Osteoblast (primary cell): ENCODE measurements at regions not wholly inside any gene's neighbourhood (a gene's known extent, or its start where the extent isn't known, plus 50 kb on each side); places are given as distances from the start of the nearest gene placed in this dataset.

ENCODE experiments used
- DNase-seq: peaks from one replicate; pipeline ENCODE4 v3.0.0; 2011; ENCODE audit warnings: low spot score, mixed read lengths; ENCODE audit not compliant: insufficient read length; ENCODE audit errors: missing footprints
- H2AFZ ChIP-seq: 2 replicates; pipeline ENCODE4 v1.6.0; 2011; ENCODE audit warnings: mild to moderate bottlenecking, low read length
- H3K27ac ChIP-seq: 2 replicates; pipeline ENCODE4 v1.5.1; 2011; ENCODE audit warnings: mild to moderate bottlenecking, low read depth, low read length, moderate library complexity
- H3K27me3 ChIP-seq: 2 replicates; pipeline ENCODE4 v1.6.0; 2012; ENCODE audit warnings: mild to moderate bottlenecking, control low read depth, inconsistent platforms, low read length, moderate library complexity; ENCODE audit not compliant: insufficient read depth
- H3K36me3 ChIP-seq: 2 replicates; pipeline ENCODE4 v1.5.1; 2011; ENCODE audit warnings: mild to moderate bottlenecking, low read length, control low read depth, moderate library complexity; ENCODE audit not compliant: insufficient read depth
- H3K4me1 ChIP-seq: 2 replicates; pipeline ENCODE4 v1.5.1; 2011; ENCODE audit warnings: mild to moderate bottlenecking, low read length, control low read depth, moderate library complexity; ENCODE audit not compliant: insufficient read depth
- H3K4me2 ChIP-seq: 2 replicates; pipeline ENCODE4 v1.6.0; 2011; ENCODE audit warnings: mild to moderate bottlenecking, low read length; ENCODE audit not compliant: insufficient read depth
- H3K4me3 ChIP-seq: fragments of 200-600 bp; sonication (generic); 3 replicates; pipeline ENCODE4 v1.5.1; 2012; ENCODE audit warnings: mild to moderate bottlenecking, low read length, inconsistent platforms; ENCODE audit not compliant: insufficient read depth
- H3K79me2 ChIP-seq: 2 replicates; pipeline ENCODE4 v1.6.0; 2012; ENCODE audit warnings: mild to moderate bottlenecking, low read length, control low read depth, inconsistent platforms; ENCODE audit not compliant: insufficient read depth
- H3K9me3 ChIP-seq: 2 replicates; pipeline ENCODE4 v1.5.1; 2011; ENCODE audit warnings: low read depth, low read length, control low read depth
- H4K20me1 ChIP-seq: 2 replicates; pipeline ENCODE4 v1.6.0; 2012; ENCODE audit warnings: mild to moderate bottlenecking, low read length, control low read depth; ENCODE audit not compliant: insufficient read depth
- TF ChIP-seq, protein P1 (sequence below): IDR thresholded peaks from 2 replicates; pipeline ENCODE4 v1.5.1; 2011; ENCODE audit warnings: mild to moderate bottlenecking, low read depth, low read length, moderate library complexity; ENCODE audit errors: extremely low read depth

DNA sequence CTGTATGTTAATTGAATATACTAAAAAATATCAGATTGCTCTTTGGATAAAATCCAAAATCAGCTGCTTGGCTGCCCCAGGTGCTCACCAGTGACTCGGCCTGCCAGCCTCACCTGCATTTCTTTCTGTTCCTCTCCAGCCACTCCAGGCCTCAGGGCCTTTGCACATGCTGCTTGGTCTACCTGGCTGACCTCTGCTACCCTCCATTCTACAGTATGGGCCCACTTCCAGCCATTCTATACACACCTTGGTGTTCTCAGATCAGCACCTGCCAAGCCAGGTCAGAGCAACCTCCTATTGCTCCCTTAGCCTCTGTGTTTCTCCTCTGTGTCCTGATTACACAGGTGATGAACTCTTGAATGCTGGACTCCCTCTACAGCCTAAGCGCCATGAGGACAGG, 106.6 kb upstream of the TWIST2 start:
- H3K27me3 ChIP-seq = peaks cover 17% of the 10 kb centered on the region
- no peaks in the 10 kb centered on the region for H4K20me1 ChIP-seq
- DNase-seq = no peak
- TF ChIP-seq, protein P1, sequence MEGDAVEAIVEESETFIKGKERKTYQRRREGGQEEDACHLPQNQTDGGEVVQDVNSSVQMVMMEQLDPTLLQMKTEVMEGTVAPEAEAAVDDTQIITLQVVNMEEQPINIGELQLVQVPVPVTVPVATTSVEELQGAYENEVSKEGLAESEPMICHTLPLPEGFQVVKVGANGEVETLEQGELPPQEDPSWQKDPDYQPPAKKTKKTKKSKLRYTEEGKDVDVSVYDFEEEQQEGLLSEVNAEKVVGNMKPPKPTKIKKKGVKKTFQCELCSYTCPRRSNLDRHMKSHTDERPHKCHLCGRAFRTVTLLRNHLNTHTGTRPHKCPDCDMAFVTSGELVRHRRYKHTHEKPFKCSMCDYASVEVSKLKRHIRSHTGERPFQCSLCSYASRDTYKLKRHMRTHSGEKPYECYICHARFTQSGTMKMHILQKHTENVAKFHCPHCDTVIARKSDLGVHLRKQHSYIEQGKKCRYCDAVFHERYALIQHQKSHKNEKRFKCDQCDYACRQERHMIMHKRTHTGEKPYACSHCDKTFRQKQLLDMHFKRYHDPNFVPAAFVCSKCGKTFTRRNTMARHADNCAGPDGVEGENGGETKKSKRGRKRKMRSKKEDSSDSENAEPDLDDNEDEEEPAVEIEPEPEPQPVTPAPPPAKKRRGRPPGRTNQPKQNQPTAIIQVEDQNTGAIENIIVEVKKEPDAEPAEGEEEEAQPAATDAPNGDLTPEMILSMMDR = no peak
- H3K36me3 ChIP-seq = no peaks in the 10 kb centered on the region
- no peak overlapping the region for H3K4me3 ChIP-seq
- no peak overlapping the region for H3K27ac ChIP-seq
- no peak overlapping the region for H2AFZ ChIP-seq
- no peaks in the 10 kb centered on the region for H3K9me3 ChIP-seq
- no peaks in the 10 kb centered on the region for H3K4me1 ChIP-seq
- H3K4me2 ChIP-seq = no peak overlapping the region
- H3K79me2 ChIP-seq = no peaks in the 10 kb centered on the region

DNA sequence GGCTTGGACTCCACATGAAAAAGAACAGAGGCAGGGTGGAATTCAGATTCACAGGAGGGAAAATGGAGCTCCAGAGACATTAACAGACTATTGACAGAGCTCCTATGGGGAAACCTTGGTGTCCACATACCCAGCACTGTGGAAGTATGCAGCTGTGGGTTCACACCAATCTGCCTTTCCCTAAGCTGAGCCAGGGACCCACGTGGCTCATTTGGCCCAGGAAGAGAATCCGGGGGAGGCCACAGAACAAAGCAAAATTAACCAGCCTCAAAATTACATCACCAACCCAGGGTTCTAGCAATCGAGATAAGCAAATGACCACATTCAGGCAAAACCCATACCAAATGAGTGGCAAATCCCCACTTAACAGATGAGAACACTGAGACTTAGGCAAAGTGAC, 105.8 kb upstream of the TWIST2 start:
- DNase-seq = no peak
- Histone ChIP-seq H3K9me3 (no peaks in the 10 kb centered on the region), H3K4me2 (no peak overlapping the region), H3K4me1 (no peaks in the 10 kb centered on the region), H3K4me3 (no peak overlapping the region), H2AFZ (no peak overlapping the region), H3K36me3 (no peaks in the 10 kb centered on the region), H3K27me3 (peaks cover 12% of the 10 kb centered on the region), H4K20me1 (no peaks in the 10 kb centered on the region), H3K79me2 (no peaks in the 10 kb centered on the region), H3K27ac (no peak overlapping the region)
- TF ChIP-seq, protein P1 = no peak

DNA sequence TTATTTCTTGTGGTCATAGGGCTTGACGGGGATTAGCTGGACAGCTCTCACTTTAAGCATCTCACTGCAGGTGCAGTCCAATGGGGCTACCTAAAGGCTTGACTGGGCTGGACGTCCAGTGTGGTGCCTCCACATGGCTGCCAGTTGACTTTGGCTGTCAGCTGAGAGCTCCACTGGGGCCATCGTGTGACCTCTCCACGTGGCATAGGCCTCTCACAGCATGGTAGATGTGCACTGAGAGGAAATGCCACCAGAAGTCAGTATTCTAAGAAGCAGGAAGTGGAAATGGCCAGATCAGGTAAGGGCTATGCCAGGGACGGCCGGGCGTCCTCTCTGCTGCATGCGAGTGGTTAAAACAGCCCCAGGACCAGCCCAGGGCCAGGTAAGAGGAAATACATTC, 105.2 kb upstream of the TWIST2 start:
- no peak overlapping the region for H3K4me2 ChIP-seq
- no peak overlapping the region for H3K27ac ChIP-seq
- H3K4me1 ChIP-seq = no peaks in the 10 kb centered on the region
- no peaks in the 10 kb centered on the region for H4K20me1 ChIP-seq
- H3K4me3 ChIP-seq = no peak overlapping the region
- no peaks in the 10 kb centered on the region for H3K36me3 ChIP-seq
- H3K27me3 ChIP-seq = peaks cover 12% of the 10 kb centered on the region
- no peaks in the 10 kb centered on the region for H3K79me2 ChIP-seq
- H2AFZ ChIP-seq = no peak overlapping the region
- no peak for DNase-seq
- no peaks in the 10 kb centered on the region for H3K9me3 ChIP-seq
- TF ChIP-seq, protein P1 = no peak

DNA sequence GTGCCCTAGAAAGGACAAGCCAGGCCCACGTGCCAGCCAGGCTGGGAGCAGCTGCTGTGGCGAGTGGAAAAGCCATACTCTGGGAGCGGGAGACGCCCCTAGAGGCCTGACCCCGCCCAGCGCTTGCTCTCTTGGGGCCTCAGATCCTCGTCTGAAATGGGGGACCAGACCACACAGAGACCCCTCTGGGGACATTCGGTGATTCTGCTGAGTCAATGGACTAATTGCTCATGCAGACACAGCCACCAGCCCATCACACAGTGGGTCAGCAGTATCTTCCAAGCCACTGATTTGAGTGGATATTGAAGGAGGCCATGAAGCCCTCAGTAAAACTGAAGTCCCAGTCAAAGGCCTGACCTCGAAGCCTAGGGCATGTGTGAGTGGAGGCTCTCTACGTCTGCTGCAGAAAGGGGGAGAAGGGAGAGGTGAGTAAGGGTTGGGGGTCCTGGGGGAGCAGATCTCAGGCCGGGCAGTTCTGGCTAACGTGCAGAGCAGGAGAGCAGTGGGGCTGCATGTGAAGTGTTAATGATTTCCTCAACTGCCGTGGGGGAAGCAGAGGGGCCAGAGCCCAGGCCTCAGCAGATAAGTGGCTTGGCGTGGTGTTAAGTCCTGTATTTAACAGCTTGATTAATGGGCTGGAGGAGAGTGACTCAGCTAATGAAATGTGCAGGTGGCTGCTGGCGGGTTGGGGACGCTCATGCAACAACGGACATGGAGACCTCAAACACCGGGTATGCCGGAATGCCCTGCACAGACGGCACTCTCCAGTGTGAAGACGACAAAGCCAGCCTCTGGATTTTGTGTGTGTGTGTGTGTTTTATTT, 104.4 kb upstream of the TWIST2 start:
- Histone ChIP-seq H3K4me3 (no peak overlapping the region), H3K27me3 (peaks cover 12% of the 10 kb centered on the region), H4K20me1 (no peaks in the 10 kb centered on the region), H3K9me3 (no peaks in the 10 kb centered on the region), H3K36me3 (no peaks in the 10 kb centered on the region), H3K4me1 (no peaks in the 10 kb centered on the region), H3K27ac (no peak overlapping the region), H2AFZ (no peak overlapping the region), H3K79me2 (no peaks in the 10 kb centered on the region), H3K4me2 (no peak overlapping the region)
- TF ChIP-seq, protein P1 = no peak
- no peak for DNase-seq
